ENCODE measurements at regions not wholly inside any gene's neighbourhood (a gene's known extent, or its start where the extent isn't known, plus 50 kb on each side); places are given as distances from the start of the nearest gene placed in this dataset.
"Not testable (repeated sequence)": the region's sequence is repeated elsewhere in the genome, so short reads cannot be mapped to it uniquely, and the experiment has no call there.

- no peak for DNase-seq
Observed at GRCh38 chr7:109498131-109498530, 928.5 kb downstream of the DNAJB9 start.

GRCh38 chr7:109503421-109503820 is 933.7 kb downstream of the DNAJB9 start:
- no peak for DNase-seq

- DNase-seq: no peak
Observed at GRCh38 chr7:109522585-109522984, 952.9 kb downstream of the DNAJB9 start.

GRCh38 chr7:109527833-109528232 is 958.2 kb downstream of the DNAJB9 start:
- no peak for DNase-seq

GRCh38 chr7:109529712-109530111 is 960.0 kb downstream of the DNAJB9 start:
- DNase-seq: no peak

- no peak for DNase-seq
Observed at GRCh38 chr7:109532262-109532992, 962.8 kb downstream of the DNAJB9 start.

- no peak for DNase-seq
Observed at GRCh38 chr7:109545686-109546085, 976.0 kb downstream of the DNAJB9 start.

GRCh38 chr7:109549471-109550193 is 980.0 kb downstream of the DNAJB9 start:
- DNase-seq: no peak

- no peak for DNase-seq
Observed at GRCh38 chr7:109552017-109552416, 982.3 kb downstream of the DNAJB9 start.

- no peak for DNase-seq
Observed at GRCh38 chr7:109577265-109577664, 1007.6 kb downstream of the DNAJB9 start.

GRCh38 chr7:109579901-109580300 is 1010.2 kb downstream of the DNAJB9 start:
- no peak for DNase-seq

- DNase-seq: no peak
Observed at GRCh38 chr7:109582211-109582610, 1012.5 kb downstream of the DNAJB9 start.

- not testable (repeated sequence) for DNase-seq
Observed at GRCh38 chr7:109596948-109597347, 1027.3 kb downstream of the DNAJB9 start.

- DNase-seq: no peak
Observed at GRCh38 chr7:109611656-109612055, 1042.0 kb downstream of the DNAJB9 start.

GRCh38 chr7:109616551-109617069 is 1046.9 kb downstream of the DNAJB9 start:
- no peak for DNase-seq

GRCh38 chr7:109622320-109622719 is 1052.6 kb downstream of the DNAJB9 start:
- DNase-seq: no peak

- not testable (repeated sequence) for DNase-seq
Observed at GRCh38 chr7:109632890-109633289, 1063.2 kb downstream of the DNAJB9 start.

- no peak for DNase-seq
Observed at GRCh38 chr7:109635374-109635773, 1065.7 kb downstream of the DNAJB9 start.

GRCh38 chr7:109637428-109637990 is 1067.8 kb downstream of the DNAJB9 start:
- no peak for DNase-seq

GRCh38 chr7:109638321-109638720 is 1068.6 kb downstream of the DNAJB9 start:
- no peak for DNase-seq

GRCh38 chr7:109639561-109639960 is 1069.9 kb downstream of the DNAJB9 start:
- DNase-seq: no peak

- no peak for DNase-seq
Observed at GRCh38 chr7:109641445-109641844, 1071.8 kb downstream of the DNAJB9 start.

- no peak for DNase-seq
Observed at GRCh38 chr7:109646124-109646523, 1076.5 kb downstream of the DNAJB9 start.

- not testable (repeated sequence) for DNase-seq
Observed at GRCh38 chr7:109646594-109646993, 1076.9 kb downstream of the DNAJB9 start.

Measured in cerebellar nuclear complex (tissue), 1 donor.